ENCODE measurements at regions not wholly inside any gene's neighbourhood (a gene's known extent, or its start where the extent isn't known, plus 50 kb on each side); places are given as distances from the start of the nearest gene placed in this dataset.

DNA sequence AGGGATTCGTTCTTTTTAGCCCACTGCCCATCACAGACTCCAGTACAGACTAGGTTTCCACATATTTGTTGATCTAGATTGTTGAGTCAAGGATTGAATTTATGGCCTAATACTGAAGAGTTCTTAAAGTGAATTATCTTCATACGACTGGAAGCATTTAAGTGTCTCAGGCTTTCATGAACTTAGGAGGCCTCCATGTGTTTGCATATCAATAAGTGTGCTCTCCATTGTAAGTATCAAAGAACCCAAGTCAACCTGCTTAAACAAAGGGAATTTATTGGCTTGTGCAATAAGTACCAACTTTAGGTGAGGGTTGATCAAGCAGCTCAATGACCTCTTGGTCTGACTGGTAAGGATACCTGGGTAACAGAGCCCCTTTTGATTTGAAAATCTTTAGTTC is 382.1 kb downstream of the PDCD6IP start:
- Mint-ChIP-seq H3K9me3 (peaks cover 6% of the 10 kb centered on the region), H3K4me3 (no peak overlapping the region), H3K36me3 (no peaks in the 10 kb centered on the region), H3K4me1 (peaks cover 6% of the 10 kb centered on the region), H3K27ac (no peak overlapping the region)
- ATAC-seq: no peak
- DNase-seq (ENCODE audit: low spot score in 2 of 2): no peak

DNA sequence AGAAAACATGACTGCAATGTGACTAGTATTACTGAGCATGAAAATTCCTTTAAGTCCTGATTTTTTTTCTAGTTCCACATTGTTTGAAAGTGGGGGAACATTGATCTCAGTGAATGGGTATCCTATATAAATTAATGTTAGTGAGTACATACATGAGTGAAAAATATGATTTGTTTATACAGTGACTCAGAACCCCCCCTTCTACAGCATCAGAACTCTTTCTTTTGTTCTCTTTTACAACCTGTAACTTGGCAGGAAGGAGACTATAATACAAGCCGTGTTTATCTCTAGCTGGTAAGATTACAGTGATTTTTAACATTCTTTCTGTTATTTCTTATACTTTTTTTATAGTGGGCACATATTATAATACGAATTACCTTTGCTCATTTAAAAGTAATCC is 384.7 kb downstream of the PDCD6IP start:
- peaks cover 6% of the 10 kb centered on the region for H3K4me1 Mint-ChIP-seq
- no peaks in the 10 kb centered on the region for H3K36me3 Mint-ChIP-seq
- no peak overlapping the region for H3K27ac Mint-ChIP-seq
- DNase-seq (ENCODE audit: low spot score in 2 of 2) (no peak), ATAC-seq (no peak)
- H3K4me3 Mint-ChIP-seq: no peak overlapping the region
- H3K9me3 Mint-ChIP-seq: peaks cover 6% of the 10 kb centered on the region

DNA sequence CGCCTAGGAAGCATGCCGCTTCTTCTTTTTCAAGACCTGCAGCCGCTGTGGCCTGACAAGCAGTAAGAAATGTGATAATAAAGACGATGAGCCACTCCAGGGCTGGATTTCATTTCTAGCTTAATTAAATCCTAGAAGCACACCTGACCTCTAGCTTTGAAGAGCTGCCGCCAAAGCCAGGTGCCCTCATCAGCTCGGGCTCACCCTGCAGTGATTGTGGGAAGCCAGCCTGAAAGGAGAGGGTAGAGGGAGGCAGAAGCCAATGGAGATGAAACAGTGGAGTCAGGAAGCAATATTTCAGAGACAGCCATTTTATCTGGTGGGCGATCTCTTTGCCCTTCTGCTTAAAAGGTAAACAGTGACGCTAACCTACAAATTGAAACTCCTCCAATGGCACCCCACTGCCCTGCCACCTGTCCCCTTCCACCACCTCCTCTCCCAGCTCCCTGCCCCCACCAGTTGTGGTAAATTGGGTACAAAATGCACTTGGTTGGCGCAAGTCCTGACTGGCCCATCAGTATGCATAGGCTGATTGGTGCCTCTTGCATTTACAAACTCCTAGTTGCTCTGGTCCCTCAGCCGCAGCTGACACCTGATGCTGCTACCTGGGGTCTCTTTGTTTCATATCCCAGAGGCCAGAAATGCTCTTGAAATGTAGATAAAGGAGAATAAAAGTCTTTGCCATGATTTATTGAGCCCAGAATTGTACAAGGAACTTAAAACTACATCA is 385.3 kb downstream of the PDCD6IP start:
- no peak for DNase-seq (ENCODE audit: low spot score in 2 of 2)
- Mint-ChIP-seq H3K4me3 (no peak overlapping the region), H3K9me3 (peaks cover under 1% of the 10 kb centered on the region), H3K4me1 (peaks cover under 1% of the 10 kb centered on the region), H3K27ac (no peak overlapping the region), H3K36me3 (no peaks in the 10 kb centered on the region)
- no peak for ATAC-seq

DNA sequence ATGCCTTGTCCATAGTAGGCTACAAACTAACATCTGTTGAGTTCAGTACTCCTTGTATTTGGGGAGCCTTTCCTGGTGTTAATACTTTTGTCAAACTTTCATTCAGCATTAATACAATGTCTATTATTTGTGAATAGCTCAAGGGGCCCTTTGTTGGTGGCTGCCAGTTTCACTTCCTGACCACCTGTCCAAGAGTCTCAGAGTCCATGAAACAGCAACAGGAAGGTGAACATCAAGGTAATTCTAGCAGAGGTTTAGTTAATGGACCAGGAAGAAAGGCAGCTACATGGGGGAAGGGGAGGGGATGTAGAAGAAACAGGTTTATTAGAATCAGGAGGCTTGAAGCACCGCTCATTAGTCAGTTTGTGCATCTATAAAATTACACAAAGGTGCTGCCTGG is 386.9 kb downstream of the PDCD6IP start:
- no peaks in the 10 kb centered on the region for H3K4me1 Mint-ChIP-seq
- DNase-seq (ENCODE audit: low spot score in 2 of 2) (no peak), ATAC-seq (no peak)
- H3K27ac Mint-ChIP-seq: no peak overlapping the region
- H3K36me3 Mint-ChIP-seq: no peaks in the 10 kb centered on the region
- no peaks in the 10 kb centered on the region for H3K9me3 Mint-ChIP-seq
- H3K4me3 Mint-ChIP-seq: no peak overlapping the region

DNA sequence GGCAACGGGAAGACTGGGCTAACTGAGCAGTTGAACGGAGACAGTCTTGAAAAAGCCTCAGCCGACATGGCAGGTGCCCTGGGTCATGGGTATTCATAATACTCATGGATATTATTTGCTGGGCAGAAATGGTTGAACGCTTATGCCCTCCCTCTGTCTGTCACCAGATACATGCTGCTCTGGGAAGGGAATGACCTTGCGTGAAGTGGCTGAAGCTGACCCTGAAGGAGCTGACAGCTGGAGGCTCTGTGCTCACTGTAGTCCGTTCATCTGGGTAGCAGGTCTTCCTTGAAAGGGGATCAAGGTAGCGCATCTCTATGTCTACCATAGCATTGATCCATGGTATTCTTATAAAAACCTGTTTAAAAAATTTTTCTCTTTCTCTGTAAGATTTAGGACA is 390.7 kb downstream of the PDCD6IP start:
- no peak overlapping the region for H3K4me3 Mint-ChIP-seq
- DNase-seq (ENCODE audit: low spot score in 2 of 2) (no peak), ATAC-seq (no peak)
- no peaks in the 10 kb centered on the region for H3K4me1 Mint-ChIP-seq
- no peaks in the 10 kb centered on the region for H3K9me3 Mint-ChIP-seq
- H3K27ac Mint-ChIP-seq: no peak overlapping the region
- no peaks in the 10 kb centered on the region for H3K36me3 Mint-ChIP-seq

DNA sequence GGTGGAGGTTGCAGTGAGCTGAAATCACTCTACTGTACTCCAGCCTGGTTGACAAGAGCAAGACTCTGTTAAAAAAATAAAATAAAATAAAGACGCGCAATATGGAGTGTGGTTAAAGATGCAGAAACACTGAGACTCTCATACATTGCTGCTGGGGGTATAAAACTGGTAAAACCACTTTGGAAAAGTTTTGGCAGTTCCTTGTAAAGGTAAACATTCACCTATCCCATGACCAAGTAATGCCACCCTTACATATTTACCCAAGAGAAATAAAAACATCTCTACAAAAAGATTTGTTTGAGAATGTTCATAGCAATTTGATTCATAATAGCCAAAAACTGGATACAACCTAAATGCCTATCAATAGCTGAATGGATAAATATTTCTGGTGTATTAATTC is 398.5 kb downstream of the PDCD6IP start:
- no peaks in the 10 kb centered on the region for H3K4me1 Mint-ChIP-seq
- no peaks in the 10 kb centered on the region for H3K36me3 Mint-ChIP-seq
- no peak for ATAC-seq
- H3K4me3 Mint-ChIP-seq: no peak overlapping the region
- DNase-seq (ENCODE audit: low spot score in 2 of 2): no peak
- H3K27ac Mint-ChIP-seq: no peak overlapping the region
- no peaks in the 10 kb centered on the region for H3K9me3 Mint-ChIP-seq

DNA sequence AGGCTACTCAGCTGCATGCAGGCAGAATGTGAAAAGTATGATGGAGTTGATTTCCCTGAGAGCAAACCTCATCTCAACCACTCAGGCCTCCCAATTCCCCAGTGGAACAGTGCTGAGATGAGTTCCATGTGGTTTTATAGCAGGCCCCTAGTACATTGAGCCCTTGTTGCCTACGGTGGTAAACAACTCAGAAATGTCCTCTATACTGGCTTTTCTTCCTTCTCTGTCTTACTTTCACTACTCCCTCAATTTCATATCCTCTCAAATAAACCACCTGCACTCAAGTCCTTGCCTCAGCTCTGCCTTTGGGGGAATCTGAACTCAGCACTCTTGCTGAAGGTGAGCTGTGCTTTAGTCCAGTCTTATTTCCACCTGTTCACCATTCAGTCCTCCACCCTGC is 399.9 kb downstream of the PDCD6IP start:
- ATAC-seq (peak; percentile 37), DNase-seq (ENCODE audit: low spot score in 2 of 2) (no peak)
- H3K36me3 Mint-ChIP-seq: no peaks in the 10 kb centered on the region
- H3K4me1 Mint-ChIP-seq: no peaks in the 10 kb centered on the region
- H3K9me3 Mint-ChIP-seq: no peaks in the 10 kb centered on the region
- H3K4me3 Mint-ChIP-seq: no peak overlapping the region
- no peak overlapping the region for H3K27ac Mint-ChIP-seq

DNA sequence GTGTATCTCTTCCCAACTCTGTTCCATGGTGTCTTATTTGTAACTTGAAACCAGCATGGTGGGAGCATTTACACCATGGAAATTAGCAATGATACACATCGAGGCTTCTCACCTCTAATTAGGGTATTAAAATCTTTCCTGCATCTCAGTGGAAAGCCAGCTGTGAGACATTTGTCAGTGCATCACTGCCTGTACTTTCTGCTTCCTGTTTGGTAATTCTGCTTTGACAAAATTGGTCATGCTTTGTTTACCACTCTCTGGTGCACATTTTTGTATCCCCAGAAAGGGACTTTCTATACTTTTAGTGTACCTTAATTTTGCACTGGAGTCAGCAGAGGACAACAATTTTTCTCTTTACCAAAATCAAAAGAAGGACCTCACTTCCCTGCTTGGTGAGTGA is 402.1 kb downstream of the PDCD6IP start:
- no peaks in the 10 kb centered on the region for H3K4me1 Mint-ChIP-seq
- H3K36me3 Mint-ChIP-seq: no peaks in the 10 kb centered on the region
- H3K27ac Mint-ChIP-seq: no peak overlapping the region
- H3K4me3 Mint-ChIP-seq: no peak overlapping the region
- DNase-seq (ENCODE audit: low spot score in 2 of 2): no peak
- ATAC-seq: peak; percentile 53
- no peaks in the 10 kb centered on the region for H3K9me3 Mint-ChIP-seq

DNA sequence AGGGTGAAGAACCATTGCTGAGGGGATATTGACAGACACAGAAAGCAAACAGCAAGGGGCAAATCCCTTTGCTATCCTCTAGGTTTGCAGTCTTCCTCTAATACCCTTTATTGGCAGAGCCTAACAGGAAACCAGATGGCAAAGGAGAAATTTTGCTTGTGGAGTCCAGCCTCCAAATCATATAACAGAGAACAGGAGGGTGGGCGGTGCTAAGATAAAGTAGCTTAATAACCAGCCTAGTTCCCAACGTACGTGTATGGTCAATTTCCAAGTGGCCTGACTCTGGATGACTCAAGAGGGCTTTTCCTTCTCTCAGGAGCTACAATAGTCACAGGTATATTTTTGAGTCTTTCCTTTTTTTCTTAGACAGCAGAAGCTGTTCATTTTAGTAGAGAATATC is 404.5 kb downstream of the PDCD6IP start:
- Mint-ChIP-seq H3K4me1 (no peaks in the 10 kb centered on the region), H3K4me3 (no peak overlapping the region), H3K9me3 (no peaks in the 10 kb centered on the region), H3K36me3 (no peaks in the 10 kb centered on the region), H3K27ac (no peak overlapping the region)
- DNase-seq (ENCODE audit: low spot score in 2 of 2) (no peak), ATAC-seq (no peak)

DNA sequence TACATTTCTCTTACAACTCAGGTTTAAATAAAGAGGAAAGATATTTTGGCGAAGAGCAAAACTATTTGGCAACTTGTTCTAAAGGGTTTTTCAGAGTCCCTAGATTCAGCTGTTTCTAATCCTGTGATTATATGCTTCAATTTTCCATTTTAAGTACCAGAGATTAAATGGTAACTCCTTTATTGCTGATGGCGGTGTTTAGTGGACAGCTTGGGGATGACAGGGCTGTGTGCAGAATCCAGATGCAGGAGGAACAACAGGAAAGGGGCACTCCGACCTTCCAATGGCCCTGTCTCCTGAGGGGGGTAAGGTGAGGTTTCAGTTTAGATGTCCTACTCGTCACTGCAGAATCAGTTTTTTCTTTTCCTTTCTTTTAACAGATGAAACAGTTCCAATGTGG is 405.0 kb downstream of the PDCD6IP start:
- Mint-ChIP-seq H3K27ac (no peak overlapping the region), H3K36me3 (no peaks in the 10 kb centered on the region), H3K4me3 (no peak overlapping the region), H3K9me3 (no peaks in the 10 kb centered on the region), H3K4me1 (no peaks in the 10 kb centered on the region)
- DNase-seq (ENCODE audit: low spot score in 2 of 2) (no peak), ATAC-seq (no peak)

DNA sequence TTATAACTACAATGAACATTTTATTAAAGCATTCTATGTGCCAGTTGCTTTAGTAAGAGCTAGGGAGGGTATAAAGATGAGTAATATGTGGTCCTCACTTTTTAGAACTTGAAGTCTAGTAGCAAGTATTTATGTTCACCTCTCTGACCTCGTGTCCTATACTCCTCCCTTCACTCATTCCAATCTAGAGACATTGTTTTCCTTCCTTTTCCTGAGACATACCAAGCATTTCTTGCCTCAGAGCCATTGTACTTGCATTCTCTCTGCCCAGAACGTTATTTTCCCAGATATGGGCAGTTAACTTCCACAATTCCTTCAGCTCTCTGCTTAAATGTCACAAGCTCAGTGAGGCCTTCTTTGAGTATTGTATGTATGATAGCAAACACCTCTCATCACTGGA is 408.6 kb downstream of the PDCD6IP start:
- no peak overlapping the region for H3K27ac Mint-ChIP-seq
- no peaks in the 10 kb centered on the region for H3K9me3 Mint-ChIP-seq
- no peak for ATAC-seq
- DNase-seq (ENCODE audit: low spot score in 2 of 2): no peak
- no peak overlapping the region for H3K4me3 Mint-ChIP-seq
- no peaks in the 10 kb centered on the region for H3K4me1 Mint-ChIP-seq
- no peaks in the 10 kb centered on the region for H3K36me3 Mint-ChIP-seq

DNA sequence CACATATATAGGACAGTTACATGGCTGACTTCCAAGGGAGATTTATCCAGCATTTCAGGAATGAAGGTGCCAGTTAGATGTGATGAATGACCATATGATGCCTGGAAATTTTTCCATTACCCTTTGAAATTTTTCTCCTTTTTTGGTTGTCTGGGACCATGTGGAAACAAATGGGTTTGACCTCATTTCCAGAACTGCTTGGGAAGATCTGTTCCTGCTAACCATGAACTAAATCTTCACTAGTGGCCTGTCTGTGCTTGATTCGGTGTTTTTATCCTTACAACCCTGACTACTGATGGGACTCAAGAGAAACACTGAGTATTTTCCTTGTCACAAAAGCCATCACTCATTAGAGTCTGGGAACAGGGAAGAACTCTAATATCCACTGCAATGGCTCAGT is 409.4 kb downstream of the PDCD6IP start:
- H3K4me3 Mint-ChIP-seq: no peak overlapping the region
- no peaks in the 10 kb centered on the region for H3K9me3 Mint-ChIP-seq
- ATAC-seq (no peak), DNase-seq (ENCODE audit: low spot score in 2 of 2) (no peak)
- no peaks in the 10 kb centered on the region for H3K36me3 Mint-ChIP-seq
- H3K4me1 Mint-ChIP-seq: no peaks in the 10 kb centered on the region
- H3K27ac Mint-ChIP-seq: no peak overlapping the region

DNA sequence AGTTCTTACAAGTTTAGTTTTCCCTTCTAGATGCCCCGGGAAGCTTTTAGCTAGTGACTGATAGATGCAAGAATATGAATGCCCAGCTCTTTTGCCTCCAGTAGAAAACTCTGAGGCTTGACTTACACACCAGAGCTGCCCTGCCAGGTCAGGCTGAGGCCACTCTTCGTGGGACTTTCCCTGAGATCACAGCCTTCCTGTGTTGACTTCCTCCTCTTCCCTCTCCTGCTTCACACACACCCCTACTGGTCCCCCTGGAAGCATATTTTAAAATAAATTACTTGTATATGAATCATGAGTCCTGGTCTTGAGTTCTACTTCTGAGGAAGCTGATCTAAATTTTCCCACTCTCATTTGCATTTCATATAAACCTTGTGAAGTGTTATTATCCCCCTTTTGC is 413.7 kb downstream of the PDCD6IP start:
- Mint-ChIP-seq H3K36me3 (no peaks in the 10 kb centered on the region), H3K27ac (no peak overlapping the region), H3K4me3 (no peak overlapping the region), H3K9me3 (no peaks in the 10 kb centered on the region), H3K4me1 (no peaks in the 10 kb centered on the region)
- DNase-seq (ENCODE audit: low spot score in 2 of 2) (no peak), ATAC-seq (no peak)

DNA sequence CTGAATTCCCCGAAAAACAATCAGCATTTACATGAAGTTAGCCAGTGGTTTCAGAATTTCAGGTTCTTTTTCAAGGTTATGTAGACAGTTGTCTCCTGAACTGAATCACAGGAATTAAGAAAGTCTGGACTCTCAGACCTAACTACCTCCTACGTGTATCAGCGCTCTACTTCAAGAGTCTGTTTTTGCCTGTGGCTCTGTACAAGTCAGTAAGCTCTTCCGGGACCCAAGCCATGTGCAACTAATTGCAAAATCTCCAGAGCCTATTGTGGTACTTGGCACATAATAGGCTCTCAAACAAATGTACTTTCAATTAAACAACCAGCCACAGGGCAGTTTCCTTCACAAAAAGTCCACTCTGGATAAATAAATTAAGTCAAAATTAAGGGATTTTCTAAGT is 414.2 kb downstream of the PDCD6IP start:
- H3K27ac Mint-ChIP-seq: no peak overlapping the region
- DNase-seq (ENCODE audit: low spot score in 2 of 2): no peak
- no peaks in the 10 kb centered on the region for H3K9me3 Mint-ChIP-seq
- no peaks in the 10 kb centered on the region for H3K36me3 Mint-ChIP-seq
- ATAC-seq: no peak
- no peaks in the 10 kb centered on the region for H3K4me1 Mint-ChIP-seq
- H3K4me3 Mint-ChIP-seq: no peak overlapping the region

DNA sequence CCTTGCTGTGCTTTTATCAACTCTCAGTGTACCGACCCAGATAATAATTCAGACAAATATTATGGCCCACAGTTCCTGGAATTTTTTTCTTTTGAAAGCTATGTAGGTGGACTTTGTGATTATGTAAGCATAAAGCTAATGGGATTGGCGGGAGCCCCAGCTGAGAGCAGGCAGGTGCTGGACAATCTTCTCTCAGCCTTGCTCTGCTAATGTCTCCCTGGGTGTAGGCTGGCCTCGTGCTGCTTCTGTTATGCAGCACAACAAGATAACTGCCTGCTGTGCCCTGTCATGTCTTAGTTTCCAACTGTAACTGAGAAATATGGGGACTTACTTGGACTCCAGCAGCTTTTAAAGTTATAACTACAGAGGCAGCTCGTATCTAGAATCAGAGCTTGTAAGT is 415.0 kb downstream of the PDCD6IP start:
- Mint-ChIP-seq H3K4me1 (no peaks in the 10 kb centered on the region), H3K9me3 (no peaks in the 10 kb centered on the region), H3K27ac (no peak overlapping the region), H3K36me3 (no peaks in the 10 kb centered on the region), H3K4me3 (no peak overlapping the region)
- DNase-seq (ENCODE audit: low spot score in 2 of 2): no peak
- ATAC-seq: no peak

DNA sequence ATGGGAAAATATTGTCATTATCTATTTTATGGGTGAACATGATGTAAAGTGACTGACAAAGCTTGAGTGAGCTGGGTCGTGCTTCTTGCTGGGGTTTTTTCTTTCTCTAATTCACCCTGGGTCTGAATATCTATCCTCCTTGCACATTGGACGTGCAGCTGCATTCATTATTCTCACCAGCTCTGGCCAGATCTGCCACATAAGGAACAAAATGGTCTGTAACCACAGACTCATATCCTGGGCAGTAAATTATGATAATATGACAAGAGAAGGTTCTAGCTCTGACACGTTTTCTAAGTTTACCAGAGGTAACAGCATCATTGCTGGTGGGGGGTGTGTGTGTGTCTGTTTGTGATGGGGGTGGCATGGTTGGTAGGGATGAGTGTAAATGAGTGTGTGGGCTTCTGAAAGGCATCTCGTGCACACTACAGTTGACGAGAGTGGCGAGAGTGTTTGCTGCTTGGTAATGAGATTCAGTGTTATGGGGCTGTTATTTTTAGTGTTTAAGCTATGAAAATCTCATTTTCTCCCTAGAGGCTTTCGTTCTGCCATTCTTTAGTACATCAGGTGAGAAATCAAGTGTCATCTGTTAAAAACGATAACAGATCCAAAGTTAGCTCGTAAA is 418.4 kb downstream of the PDCD6IP start:
- no peak for ATAC-seq
- no peaks in the 10 kb centered on the region for H3K9me3 Mint-ChIP-seq
- H3K36me3 Mint-ChIP-seq: no peaks in the 10 kb centered on the region
- DNase-seq (ENCODE audit: low spot score in 2 of 2): no peak
- no peak overlapping the region for H3K27ac Mint-ChIP-seq
- no peaks in the 10 kb centered on the region for H3K4me1 Mint-ChIP-seq
- H3K4me3 Mint-ChIP-seq: no peak overlapping the region

Data from stimulated activated effector memory CD8-positive, alpha-beta T cell treated with anti-CD3 and anti-CD28 coated beads, Interleukin-12 subunit alpha, Interleukin-12 subunit beta, amount 100 ng/mL, for 72 hours (primary cell).